ENCODE measurements at regions not wholly inside any gene's neighbourhood (a gene's known extent, or its start where the extent isn't known, plus 50 kb on each side); places are given as distances from the start of the nearest gene placed in this dataset.

DNA sequence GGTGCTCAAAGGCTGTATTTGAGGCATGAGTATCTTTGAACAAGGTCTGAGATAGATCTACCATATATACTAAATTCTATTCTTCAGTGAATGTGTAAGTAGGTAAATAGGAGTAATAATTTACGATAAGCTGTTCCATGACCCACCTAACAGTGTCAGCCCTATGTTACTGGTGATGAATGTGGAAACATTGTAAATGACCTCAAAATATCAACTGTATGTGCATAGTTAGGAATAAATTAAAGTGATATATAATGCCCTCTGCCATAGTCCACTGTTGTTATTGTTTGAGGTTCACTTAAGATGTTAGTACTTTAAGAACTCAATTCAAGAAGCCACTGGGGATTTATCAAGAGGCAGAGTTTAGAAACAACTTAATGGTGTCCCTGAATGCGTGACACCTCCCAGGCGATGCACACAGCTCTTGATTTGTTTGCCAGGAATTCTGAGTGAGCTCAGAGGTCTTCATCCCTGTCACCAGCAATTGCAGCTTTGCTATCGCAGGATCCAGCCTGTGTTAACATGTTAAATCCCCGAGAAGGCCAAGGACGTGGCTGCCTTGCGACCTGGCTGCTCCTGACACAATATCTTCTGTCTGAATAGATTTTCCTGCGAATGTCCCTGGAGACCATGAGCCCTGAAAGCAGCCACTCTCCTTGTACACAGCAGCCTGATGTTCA is 104.9 kb downstream of the KLF6 start:
- H3K9ac ChIP-seq (ENCODE audit: low read length) = no peak overlapping the region
- H3K4me2 ChIP-seq (ENCODE audit: low read length) = no peak overlapping the region
- CTCF ChIA-PET = no interaction called here
- H3K36me3 ChIP-seq (ENCODE audit: low read depth, low read length) = no peaks in the 10 kb centered on the region
- POLR2A ChIA-PET (ENCODE audit: unreplicated experiment) = no interaction called here
- TF ChIP-seq EZH2 (IDR thresholded peaks at IDR 0.05; ENCODE audit: low read length, unreplicated experiment) = no peak
- no peak for TF ChIP-seq EZH2phosphoT487 (IDR thresholded peaks at IDR 0.05; ENCODE audit: borderline replicate concordance, low read length)
- TF ChIP-seq, protein P1, sequence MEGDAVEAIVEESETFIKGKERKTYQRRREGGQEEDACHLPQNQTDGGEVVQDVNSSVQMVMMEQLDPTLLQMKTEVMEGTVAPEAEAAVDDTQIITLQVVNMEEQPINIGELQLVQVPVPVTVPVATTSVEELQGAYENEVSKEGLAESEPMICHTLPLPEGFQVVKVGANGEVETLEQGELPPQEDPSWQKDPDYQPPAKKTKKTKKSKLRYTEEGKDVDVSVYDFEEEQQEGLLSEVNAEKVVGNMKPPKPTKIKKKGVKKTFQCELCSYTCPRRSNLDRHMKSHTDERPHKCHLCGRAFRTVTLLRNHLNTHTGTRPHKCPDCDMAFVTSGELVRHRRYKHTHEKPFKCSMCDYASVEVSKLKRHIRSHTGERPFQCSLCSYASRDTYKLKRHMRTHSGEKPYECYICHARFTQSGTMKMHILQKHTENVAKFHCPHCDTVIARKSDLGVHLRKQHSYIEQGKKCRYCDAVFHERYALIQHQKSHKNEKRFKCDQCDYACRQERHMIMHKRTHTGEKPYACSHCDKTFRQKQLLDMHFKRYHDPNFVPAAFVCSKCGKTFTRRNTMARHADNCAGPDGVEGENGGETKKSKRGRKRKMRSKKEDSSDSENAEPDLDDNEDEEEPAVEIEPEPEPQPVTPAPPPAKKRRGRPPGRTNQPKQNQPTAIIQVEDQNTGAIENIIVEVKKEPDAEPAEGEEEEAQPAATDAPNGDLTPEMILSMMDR (conservative IDR thresholded peaks at IDR 0.05; ENCODE audit: low read depth, low read length) = no peak
- H3K27ac ChIP-seq (ENCODE audit: low read length) = no peak overlapping the region
- H3F3A ChIP-seq (ENCODE audit: low read length, unreplicated experiment) = no peaks in the 10 kb centered on the region
- no peak overlapping the region for H3K4me3 ChIP-seq (ENCODE audit: low read length)
- H3K9me2 ChIP-seq (replicated peaks; ENCODE audit: low read length) = no peaks in the 10 kb centered on the region
- intact Hi-C loops (cut with micrococcal nuclease) = no loop called here
- ATAC-seq (no peak), DNase-seq (no peak)
- no peaks in the 10 kb centered on the region for H3K79me2 ChIP-seq (ENCODE audit: low read length)
- peaks cover 6% of the 10 kb centered on the region; the same call in 1 of the 2 replicates for H3K4me1 ChIP-seq (ENCODE audit: insufficient read depth, low read length)
- no peaks in the 10 kb centered on the region for H4K20me1 ChIP-seq (ENCODE audit: low read length)
- H2AFZ ChIP-seq (ENCODE audit: low read length) = no peak overlapping the region
- H3K27me3 ChIP-seq (ENCODE audit: low read length) = no peaks in the 10 kb centered on the region
- no peaks in the 10 kb centered on the region for H3K9me3 ChIP-seq (ENCODE audit: low read length)
- BruUV-seq (replicated peaks) = no TSS peak

DNA sequence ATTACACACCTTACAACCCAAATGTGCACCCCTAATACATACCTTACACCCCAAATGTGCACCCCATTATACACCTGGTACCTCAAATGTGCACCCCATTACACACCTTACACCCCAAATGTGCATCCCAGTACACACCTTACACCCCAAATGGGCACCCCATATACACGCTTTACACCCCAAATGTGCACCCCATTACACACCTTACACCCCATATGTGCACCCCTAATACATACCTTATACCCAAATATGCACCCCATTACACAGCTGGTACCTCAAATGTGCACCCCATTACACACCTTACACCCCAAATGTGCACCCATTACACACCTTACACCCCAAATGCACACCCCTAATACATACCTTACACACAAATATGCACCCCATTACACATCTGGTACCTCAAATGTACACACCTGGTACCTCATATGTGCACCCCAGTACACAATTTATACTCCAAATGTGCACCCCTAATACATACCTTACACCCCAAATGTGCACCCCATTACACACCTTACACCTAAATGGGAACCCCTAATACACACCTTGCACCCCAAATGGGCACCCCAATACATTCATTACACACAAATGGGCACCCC is 106.3 kb downstream of the KLF6 start:
- Histone ChIP-seq H3K36me3 (ENCODE audit: low read depth, low read length) (no peaks in the 10 kb centered on the region), H4K20me1 (ENCODE audit: low read length) (no peaks in the 10 kb centered on the region), H3K9me2 (replicated peaks; ENCODE audit: low read length) (no peaks in the 10 kb centered on the region), H3K79me2 (ENCODE audit: low read length) (no peaks in the 10 kb centered on the region), H2AFZ (ENCODE audit: low read length) (no peak overlapping the region), H3K4me2 (ENCODE audit: low read length) (no peak overlapping the region), H3K27ac (ENCODE audit: low read length) (no peak overlapping the region), H3K4me1 (ENCODE audit: insufficient read depth, low read length) (peaks cover 6% of the 10 kb centered on the region; the same call in 1 of the 2 replicates), H3K9me3 (ENCODE audit: low read length) (no peaks in the 10 kb centered on the region), H3K27me3 (ENCODE audit: low read length) (no peaks in the 10 kb centered on the region), H3K4me3 (ENCODE audit: low read length) (no peak overlapping the region), H3F3A (ENCODE audit: low read length, unreplicated experiment) (no peaks in the 10 kb centered on the region), H3K9ac (ENCODE audit: low read length) (no peak overlapping the region)
- no peak for DNase-seq
- BruUV-seq (replicated peaks) = no TSS peak
- TF ChIP-seq, protein P1 (conservative IDR thresholded peaks at IDR 0.05; ENCODE audit: low read depth, low read length) = no peak
- TF ChIP-seq EZH2phosphoT487 (IDR thresholded peaks at IDR 0.05; ENCODE audit: borderline replicate concordance, low read length) (no peak), EZH2 (IDR thresholded peaks at IDR 0.05; ENCODE audit: low read length, unreplicated experiment) (no peak)
- ChIA-PET POLR2A (ENCODE audit: unreplicated experiment) (no interaction called here), CTCF (no interaction called here)
- ATAC-seq = no peak
- intact Hi-C loops (cut with micrococcal nuclease) = no loop called here

DNA sequence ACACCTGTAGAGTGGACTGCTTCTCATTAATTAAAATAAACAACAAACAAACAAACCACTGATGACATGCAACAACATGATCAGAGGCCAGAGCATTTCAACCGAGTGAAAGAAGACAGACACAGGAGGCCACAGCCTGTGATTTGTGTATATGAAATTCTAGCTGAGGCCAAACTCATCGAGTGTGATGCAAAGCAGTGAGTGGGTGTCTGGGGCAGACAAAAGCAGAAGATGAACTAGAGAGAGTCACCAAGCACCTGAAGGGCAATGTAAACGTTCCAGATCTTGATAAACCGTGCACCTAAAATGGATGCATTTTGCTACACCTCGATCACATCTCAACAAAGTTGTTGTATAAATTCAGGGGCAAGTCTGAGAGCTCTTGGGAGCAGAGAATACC is 108.4 kb downstream of the KLF6 start:
- H3K4me2 ChIP-seq (ENCODE audit: low read length) = no peak overlapping the region

More for the DNA sequence above, 108.4 kb downstream of the KLF6 start:
- H4K20me1 ChIP-seq (ENCODE audit: low read length) = no peaks in the 10 kb centered on the region
- H3K4me1 ChIP-seq (ENCODE audit: insufficient read depth, low read length) = peaks cover 6% of the 10 kb centered on the region; the same call in 1 of the 2 replicates
- no TSS peak for BruUV-seq (replicated peaks)
- intact Hi-C loops (cut with micrococcal nuclease) = no loop called here
- no peak overlapping the region for H3K9ac ChIP-seq (ENCODE audit: low read length)
- ChIA-PET CTCF (no interaction called here), POLR2A (ENCODE audit: unreplicated experiment) (no interaction called here)
- no peak overlapping the region for H3K4me3 ChIP-seq (ENCODE audit: low read length)
- ATAC-seq (no peak), DNase-seq (no peak)
- H3K9me3 ChIP-seq (ENCODE audit: low read length) = no peaks in the 10 kb centered on the region
- no peaks in the 10 kb centered on the region for H3K79me2 ChIP-seq (ENCODE audit: low read length)
- H3K9me2 ChIP-seq (replicated peaks; ENCODE audit: low read length) = no peaks in the 10 kb centered on the region
- H3K36me3 ChIP-seq (ENCODE audit: low read depth, low read length) = no peaks in the 10 kb centered on the region
- H3K27me3 ChIP-seq (ENCODE audit: low read length) = no peaks in the 10 kb centered on the region
- no peaks in the 10 kb centered on the region for H3F3A ChIP-seq (ENCODE audit: low read length, unreplicated experiment)
- TF ChIP-seq, protein P1 (conservative IDR thresholded peaks at IDR 0.05; ENCODE audit: low read depth, low read length) = no peak
- TF ChIP-seq EZH2 (IDR thresholded peaks at IDR 0.05; ENCODE audit: low read length, unreplicated experiment) (no peak), EZH2phosphoT487 (IDR thresholded peaks at IDR 0.05; ENCODE audit: borderline replicate concordance, low read length) (no peak)
- H3K27ac ChIP-seq (ENCODE audit: low read length) = no peak overlapping the region
- no peak overlapping the region for H2AFZ ChIP-seq (ENCODE audit: low read length)

Measured in PC-3 (cell line).